Colonic mucosa (tissue), 4 donors: ENCODE measurements at regions not wholly inside any gene's neighbourhood (a gene's known extent, or its start where the extent isn't known, plus 50 kb on each side); places are given as distances from the start of the nearest gene placed in this dataset.

Source experiments
- DNase-seq: peaks from one replicate; pipeline ENCODE4 v3.0.0-alpha.2; 2020
- H3K27ac ChIP-seq: fragments of 200-600 bp; one replicate; pipeline ENCODE4 v1.8.0; 2021
- H3K27me3 ChIP-seq: fragments of 200-600 bp; one replicate; pipeline ENCODE4 v1.8.0; 2021
- H3K36me3 ChIP-seq: fragments of 200-600 bp; one replicate; pipeline ENCODE4 v1.8.0; 2021
- H3K4me1 ChIP-seq: fragments of 200-600 bp; one replicate; pipeline ENCODE4 v1.8.0; 2021; ENCODE audit warnings: mild to moderate bottlenecking
- H3K4me3 ChIP-seq: fragments of 200-600 bp; one replicate; pipeline ENCODE4 v1.8.0; 2021
- H3K9ac ChIP-seq, 2 donors: one replicate each; pipeline ENCODE4 v1.7.0; 2013; ENCODE audit warnings: control low read depth in 2 of 2, low read depth in 2 of 2, low read length in 2 of 2
- H3K9me3 ChIP-seq: fragments of 200-600 bp; one replicate; pipeline ENCODE4 v1.8.0; 2021
- CTCF ChIP-seq: fragments of 200-600 bp; IDR thresholded peaks from one replicate; pipeline ENCODE4 v1.8.0; 2022; ENCODE audit warnings: antibody characterized with exemption, mild to moderate bottlenecking
- intact Hi-C: fragments of 100-400 bp; cut with DNase I; formaldehyde crosslinking; loops from one replicate; pipeline ENCODE4 v1.14.1; 2022
- donor health status: healthy.
- donor health status: DM: no; HTN: no; CAD: no.
- donor health status: DM: no; HTN: no; CAD: no.

DNA sequence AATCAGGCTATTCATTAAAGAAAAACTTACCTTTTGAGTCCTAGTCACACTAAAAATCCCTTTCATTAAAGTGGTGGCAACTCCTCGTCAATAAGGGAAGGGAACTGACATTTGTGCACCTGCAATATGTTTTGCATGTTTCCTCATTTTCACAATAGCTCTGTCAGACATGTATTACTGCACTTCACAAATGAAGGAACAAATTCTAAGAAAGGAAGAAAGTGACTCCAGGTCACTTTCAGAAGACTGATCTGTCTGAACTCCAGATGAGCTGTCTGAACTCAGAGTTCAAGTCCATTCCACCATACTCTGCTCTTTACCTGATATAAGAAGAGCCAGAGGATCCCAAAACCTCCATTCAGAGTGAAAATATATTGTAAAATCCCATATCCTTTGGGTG lies 50.3 kb upstream of the GSAP start:
- Histone ChIP-seq H3K27me3 (no peaks in the 10 kb centered on the region), H3K9ac (no peak overlapping the region), H3K9me3 (no peaks in the 10 kb centered on the region), H3K36me3 (no peaks in the 10 kb centered on the region), H3K27ac (no peak overlapping the region), H3K4me1 (no peaks in the 10 kb centered on the region), H3K4me3 (no peak overlapping the region)
- intact Hi-C loops: no loop called here
- DNase-seq: no peak
- no peak for TF ChIP-seq CTCF
